GM18508 (cell line): ENCODE measurements at regions not wholly inside any gene's neighbourhood (a gene's known extent, or its start where the extent isn't known, plus 50 kb on each side); places are given as distances from the start of the nearest gene placed in this dataset.

Source experiments
- ATAC-seq: cut with Tn5 transposase; IDR thresholded peaks from one replicate; pipeline ENCODE4 v1.9.1; 2021; ENCODE audit warnings: moderate number of reproducible peaks; ENCODE audit not compliant: insufficient read depth, unreplicated experiment

DNA sequence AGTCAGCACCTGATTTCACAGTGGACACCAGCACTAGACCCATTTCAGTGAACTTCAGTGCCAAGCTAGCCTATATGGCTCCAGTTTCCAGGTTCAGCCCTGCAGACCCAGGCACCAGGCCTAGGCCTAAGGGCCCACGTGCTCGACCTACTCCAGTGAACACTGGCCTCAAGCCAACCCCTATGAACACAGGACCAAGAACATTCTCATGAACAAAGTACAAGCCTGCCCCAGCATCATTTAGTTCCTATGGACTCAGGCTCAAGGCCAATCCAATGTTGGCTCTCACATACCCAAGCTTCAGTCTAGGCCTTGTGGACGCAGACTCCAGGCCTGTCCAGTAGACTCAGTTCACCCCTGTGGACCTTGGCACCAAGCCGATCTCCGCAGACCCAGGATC, 385.5 kb downstream of the DHX35 start:
- ATAC-seq = no peak

DNA sequence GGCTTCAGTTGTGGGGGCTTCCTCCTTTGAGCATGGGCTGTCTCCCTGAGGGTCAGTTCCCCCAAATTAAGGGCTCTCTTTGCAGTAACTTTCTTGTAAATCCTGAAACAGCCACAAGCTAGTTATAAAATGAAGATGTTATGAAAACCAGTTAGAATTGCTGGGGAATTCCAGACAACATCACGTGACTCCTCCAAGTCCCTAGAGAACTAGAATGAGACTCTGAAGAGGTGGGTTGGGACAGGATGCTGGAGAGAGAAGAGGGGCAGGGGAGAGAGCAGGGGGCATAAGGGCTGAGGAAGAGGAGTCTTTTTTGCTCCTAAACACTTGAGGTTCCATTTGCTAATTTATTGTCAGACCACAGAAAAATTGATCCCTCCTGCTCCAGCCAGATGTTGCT, 380.3 kb downstream of the DHX35 start:
- ATAC-seq = no peak

DNA sequence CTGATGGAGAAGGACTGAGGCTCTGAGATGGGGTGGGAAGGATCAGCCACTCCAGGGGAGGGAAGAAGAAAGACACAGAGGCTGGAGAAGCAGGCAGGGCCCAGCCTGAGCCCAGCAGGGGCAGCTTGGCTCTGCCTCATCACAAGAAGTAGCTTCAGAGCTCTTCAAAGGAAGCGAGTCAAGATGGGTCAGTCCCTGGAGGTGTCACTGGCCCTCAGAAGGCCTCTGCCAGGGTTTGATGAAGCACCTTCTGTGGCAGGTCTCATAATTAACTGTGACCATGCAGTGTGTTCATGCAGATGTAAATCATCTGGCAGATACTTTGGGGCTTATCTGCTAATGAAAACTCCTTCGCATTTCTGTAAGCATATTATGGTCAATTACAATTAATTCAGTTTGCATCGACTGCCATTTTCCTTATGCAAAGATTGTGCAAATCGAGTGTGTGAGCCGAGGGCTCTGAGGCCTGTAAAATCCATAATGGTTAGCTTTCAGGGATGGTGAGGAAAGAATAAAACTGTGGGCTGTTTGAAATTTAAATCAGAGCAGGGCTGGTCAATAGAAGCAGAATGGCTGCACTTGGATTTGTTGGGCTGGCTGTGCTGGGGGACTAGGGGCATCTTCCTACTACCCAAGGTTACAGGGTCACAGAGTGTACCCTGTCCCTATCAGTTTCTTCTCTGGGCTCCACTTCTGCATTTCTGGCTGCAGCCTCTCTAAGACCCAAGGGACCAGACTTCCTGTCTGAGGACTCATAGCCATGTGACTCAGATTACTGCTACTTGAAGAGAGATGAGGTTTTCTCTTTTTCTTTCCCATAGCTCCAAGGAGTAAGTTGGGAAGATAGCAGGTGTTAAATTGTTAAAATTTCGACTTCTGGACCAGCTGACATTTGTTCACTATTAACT, 376.6 kb downstream of the DHX35 start:
- ATAC-seq = peak; percentile 79

DNA sequence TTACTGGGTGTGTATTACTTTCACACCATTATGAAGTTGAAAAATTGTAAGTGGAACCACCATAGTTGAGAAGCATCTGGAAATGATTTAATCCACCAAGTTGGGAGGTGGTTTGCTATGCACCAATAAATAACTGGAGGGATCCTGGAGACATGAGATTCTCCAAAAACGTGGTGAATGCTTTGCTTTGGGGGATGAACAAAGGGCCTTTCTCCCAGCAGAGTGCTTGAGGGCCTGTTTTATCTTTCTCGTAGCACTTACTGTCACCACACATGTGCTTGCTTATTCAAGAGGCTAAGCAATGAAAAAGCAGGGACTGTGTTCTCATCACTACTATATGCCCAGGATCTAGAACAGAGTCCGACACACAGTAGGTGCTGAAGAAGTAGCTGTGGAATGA, 371.1 kb downstream of the DHX35 start:
- ATAC-seq = no peak

DNA sequence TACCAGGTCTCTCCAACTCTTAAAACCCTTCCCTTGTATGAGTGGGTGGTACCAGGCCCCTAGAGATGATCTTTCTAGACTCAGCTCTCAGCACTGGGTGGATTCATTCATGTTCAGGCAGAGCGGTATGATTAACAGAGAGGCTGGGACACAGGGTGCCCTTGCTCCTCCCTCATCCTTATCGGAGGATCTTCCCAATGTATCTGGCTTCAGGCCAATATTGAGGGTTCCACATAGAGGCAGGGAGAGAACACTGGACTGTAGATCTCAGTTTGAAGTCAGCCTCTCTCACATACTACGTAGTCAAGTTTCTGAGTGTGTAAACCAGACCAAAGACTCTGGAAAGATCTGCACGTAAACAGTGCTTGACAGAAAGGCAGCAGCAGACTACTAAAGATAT, 366.2 kb downstream of the DHX35 start:
- no peak for ATAC-seq

DNA sequence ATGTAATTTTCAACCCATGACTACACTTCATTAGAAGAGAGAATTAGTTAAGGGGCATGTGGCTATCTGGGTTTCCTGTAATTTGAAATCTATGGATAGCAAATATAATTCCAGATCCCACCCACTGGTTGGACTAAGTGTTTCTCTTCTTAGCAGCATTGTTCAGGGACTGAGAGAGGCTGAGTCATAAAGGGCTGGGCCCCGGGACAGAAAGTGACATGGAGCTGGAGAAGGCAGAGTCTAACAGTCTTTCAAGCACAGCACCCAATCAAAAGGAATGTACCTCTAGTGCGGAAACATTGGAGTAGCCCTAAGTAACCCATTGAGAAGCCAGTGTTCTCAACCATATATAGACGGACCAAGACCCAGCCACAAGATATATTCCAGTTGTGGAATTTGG, 363.9 kb downstream of the DHX35 start:
- ATAC-seq = no peak

DNA sequence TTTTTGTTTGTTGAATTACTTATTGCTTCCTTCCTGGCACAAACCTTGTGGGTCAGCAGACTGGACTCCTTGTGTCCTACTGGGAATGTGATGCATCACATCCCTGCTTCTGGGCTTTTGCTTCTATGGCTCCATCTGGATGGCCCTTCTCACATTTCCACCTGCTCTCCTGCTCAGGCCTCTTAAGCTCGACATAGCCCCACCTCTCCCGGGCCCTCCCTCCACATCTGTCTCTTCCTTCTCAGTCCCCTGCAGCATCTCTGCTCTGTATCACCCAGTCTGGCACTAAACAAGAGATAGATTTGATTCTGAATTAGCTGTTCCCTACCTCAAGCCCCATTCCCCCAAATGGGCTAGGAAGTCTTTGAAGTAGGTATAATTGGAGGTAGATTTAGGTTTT, 356.8 kb downstream of the DHX35 start:
- no peak for ATAC-seq

DNA sequence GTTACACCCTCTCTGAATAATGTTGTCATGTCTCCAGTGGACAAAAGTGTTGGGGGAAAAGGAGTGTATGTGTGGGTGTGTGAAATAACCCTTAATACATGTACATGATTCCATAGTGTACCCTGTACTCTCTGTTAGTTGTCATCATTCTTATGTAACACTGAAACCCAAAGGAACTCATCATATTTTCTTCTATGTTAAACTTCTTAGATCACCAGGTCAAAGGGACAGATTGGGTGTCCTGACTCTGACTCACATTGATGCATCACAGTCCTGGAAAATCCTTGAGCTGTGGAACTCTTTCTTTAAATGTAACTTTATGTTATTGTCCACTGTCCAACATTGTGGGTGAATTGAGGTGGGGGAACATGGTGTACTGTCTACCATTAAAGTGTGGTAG, 350.5 kb downstream of the DHX35 start:
- no peak for ATAC-seq

DNA sequence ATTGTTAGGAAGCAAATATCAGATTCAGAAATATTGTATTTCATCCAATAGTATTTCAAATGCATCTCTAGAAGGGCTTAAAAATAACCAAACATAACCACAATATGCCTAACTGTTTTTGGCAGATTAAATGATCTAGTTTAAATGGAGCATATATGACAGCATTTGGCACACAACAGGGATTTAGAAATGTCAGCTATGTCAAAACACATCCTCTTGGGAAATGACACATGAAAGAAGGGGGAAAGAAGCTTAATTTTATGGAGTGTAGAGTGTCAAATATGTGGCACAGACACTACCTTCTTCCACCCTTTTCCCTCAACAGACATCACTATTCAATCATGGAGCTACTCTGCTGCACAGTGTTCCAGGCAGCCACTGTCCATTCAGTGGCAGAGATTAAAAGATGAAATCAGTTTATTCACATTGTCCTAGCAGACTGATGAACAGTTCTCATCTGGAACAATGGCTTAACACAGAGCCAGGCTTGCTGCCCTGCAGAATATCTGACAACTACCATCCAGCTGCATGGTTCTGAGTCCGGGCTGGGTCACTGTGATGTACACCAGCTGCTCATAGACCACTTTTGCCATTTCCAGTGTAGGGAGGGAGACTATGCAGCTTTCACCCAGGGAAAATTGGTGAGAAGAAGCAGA, 349.8 kb downstream of the DHX35 start:
- ATAC-seq = no peak

DNA sequence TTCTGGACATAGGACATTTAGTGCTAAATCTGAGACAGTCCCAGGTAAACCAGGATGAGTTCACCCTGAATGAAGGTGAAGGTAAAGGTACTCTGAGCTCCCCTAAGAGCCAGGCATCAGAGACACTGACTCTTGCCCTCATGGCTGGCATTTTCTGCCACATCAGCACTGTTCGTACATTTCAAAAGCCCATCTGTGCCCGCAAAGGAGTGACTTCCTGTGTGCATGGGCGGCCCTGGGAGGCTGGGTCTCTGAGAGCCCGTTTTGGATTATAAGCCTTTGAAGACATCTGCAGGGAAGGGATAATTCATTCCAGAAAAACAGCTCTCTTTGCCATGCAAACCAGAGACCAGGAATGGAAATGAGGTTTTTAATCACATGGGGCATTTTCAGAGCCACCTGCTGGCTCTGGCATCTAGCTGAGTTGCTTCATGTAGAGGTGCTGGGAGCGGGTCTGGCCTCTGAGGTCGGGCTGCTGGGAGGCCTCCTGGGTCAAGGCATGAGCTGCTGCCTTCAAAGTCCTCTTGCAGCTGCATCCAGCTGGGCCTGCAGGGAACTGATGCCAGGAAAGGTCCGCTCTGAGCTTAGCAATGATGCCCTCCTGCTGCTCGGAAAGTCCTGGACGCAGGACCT, 348.3 kb downstream of the DHX35 start:
- no peak for ATAC-seq

DNA sequence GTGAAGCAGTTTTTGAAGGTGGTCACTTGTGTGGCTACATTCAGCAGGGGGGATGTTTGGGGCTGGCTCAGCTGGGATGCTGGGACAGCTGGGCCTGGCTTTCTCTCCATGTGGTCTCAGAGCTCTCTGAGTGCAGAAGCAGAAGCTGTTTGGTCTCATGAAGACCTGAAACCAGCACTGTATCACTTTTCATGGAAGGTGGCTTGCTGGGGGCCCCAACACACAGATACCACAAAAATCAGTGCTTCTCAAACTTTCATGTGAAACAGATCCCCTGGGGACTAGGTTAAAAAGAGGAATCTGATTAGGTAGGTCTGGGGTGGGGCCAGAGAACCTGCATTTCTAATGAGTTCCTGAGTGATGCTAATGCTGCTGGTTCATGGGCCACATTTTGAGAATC, 347.3 kb downstream of the DHX35 start:
- ATAC-seq = no peak

DNA sequence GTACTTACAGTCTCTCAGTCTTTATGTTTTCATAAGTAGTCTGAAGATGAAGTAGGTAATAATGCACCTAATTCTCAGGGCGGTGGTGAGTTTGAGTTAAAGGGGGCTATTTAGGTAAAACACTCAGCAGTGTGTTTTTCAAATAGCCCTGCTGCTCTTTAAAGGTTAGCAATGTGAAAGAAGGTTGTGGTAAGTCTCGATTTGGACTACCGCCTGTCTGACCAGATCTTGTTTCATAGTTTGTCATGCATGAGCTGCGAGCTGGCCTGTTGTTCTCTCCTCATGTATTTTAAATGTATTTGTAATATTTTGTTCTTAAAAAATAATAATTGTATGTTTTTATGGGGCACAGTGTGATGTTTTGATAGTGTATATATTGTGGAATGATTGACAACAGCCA, 340.2 kb downstream of the DHX35 start:
- no peak for ATAC-seq

DNA sequence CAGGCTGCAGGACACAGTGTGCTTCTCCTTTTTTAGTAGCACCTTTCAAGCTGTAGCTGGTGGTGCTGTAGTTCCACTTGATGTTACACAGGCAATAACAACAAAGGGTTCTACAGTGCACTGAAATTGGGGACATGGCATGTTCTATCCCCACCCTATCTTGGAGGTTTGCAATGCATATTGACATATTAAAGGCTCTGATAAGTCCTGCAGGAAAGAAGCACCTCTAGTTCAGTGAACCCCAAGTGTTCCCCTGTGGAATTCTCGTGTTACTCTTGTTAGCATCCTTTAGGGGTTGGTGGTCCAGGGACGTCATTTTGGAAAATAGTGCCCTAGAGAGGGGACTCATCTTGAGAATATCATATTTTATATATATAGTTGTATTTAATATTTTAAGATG, 337.6 kb downstream of the DHX35 start:
- ATAC-seq = no peak

DNA sequence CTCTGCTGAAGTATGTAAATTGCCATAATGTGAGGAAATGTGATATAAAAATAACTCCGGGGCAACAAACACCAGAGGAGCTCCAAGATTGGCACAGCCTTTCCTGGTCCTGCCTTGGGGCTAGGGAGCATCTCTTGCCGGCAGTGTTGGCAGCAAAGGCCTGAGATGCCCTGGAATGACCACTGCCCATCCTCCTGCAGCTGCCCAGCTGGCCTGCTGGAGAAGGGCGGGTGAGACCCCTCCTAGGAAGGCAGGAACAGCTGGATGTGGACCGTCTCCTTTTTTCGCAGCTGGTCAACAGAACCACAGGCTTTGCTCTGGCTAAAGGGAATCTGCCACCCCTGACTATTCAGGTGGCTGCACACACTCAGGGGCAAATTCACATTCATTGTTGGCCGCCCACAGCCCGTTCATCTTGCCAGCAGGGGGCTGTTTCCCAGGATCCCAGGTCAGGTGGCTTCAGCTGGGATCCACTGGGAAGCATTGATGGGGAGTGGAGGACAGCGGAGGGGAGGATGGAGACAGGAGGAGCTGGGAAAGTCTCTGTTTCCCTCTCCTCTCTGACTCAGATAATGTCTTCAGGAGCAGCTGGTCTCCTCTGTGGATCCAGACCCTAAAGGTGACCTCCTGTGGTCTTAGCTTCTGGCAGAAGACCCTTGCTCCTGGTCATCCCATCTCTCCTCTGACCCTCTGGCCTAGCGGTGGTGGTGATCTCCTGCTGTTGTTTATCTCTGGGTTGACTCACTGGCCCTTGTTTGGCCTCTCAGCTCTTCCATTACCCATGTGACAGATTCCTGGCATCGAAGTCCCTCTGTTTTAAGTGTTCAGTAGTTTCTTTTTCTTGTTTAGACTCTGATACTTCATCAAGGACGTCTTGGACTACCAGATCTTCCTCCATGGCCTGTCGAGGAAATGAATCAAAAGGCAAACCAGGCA, 336.7 kb downstream of the DHX35 start:
- ATAC-seq = no peak

DNA sequence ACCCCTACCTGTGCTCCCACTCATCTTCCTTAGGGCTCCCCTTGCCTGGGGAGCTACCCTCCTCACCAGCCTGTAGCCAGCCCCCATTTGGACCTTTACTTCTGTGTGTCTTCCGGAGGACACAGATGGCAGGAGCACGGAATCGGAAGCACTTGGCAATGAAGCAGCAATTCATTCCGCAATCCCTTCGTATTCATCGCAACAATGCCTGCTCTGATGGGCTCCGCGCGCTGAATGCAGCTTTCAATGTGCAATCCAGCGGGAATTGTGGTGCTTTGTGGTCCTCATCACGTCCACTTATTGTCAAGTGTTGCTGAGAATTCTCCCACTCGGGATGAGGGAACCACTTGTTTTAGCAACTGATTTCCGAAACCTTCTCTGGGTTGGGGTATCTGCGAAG, 336.0 kb downstream of the DHX35 start:
- no peak for ATAC-seq

DNA sequence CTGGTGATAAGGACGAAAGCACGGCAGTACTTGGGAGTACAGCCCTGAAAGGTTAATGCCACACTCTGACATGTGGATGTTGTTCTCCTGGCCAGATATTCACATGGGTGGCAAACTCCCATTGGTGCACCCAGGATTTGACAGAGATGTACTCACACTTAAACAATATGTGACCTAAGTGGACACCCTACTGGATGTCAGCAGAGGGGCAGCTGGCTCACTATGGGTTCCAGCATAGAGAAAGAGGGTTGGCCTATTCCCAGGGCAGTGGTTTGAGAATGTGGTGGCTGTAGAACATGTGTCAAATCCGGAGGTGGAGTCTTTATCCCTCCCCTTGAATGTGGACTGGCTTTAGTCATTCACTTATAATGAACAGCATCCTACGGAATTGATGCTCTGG, 333.2 kb downstream of the DHX35 start:
- ATAC-seq = no peak

DNA sequence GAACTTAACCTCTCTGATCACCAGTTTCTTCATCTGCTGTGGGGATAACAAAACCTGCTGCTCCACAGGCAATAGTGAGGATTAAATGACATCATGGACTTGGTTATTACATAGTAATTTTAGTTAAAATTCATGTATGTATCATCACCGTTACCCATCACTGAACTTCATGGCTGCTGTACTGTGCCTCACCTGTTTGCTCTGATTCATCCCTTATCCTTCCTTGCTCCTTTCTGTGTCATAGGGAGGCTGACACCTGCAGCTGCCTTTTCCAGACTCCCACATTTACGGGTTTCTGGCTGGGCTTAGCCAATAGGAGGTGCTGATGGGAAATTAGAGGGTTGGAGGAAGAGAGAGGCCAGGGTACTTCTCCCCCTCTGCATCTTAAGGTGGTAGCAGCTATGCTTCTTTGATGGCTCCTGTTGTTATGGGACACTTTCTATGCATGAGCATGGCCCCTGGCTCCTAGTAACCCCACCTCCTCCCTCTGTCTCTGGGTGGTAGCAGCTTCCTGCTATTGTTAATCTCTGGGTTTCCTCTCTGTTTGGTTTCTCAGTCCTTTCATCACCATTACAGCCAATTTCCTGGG, 332.1 kb downstream of the DHX35 start:
- no peak for ATAC-seq

DNA sequence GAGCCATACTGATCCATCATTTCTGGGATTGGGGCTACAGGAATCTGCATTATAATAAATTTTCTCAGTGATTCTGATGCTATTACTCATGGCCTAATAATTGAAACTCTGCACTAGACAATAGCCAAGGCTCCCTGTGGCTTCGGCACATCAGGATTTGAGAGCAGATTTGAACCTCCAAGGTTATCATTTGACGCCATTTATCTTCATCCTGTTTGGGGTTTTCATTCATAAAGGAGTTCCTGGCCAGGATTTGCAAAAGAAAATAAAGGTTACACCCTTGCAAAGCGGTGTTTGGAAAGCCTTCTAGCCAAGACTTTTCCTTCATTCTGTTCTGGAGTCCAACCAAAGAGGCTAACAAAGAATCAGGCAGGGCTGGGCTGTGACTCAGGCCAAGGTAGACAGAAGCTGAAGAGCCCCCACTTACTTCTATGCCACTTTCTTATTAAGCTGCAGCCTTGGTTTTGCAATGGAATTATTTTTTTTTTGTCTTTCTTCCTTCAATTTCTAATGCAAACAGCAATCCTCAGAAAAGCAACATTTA, 330.1 kb downstream of the DHX35 start:
- no peak for ATAC-seq

DNA sequence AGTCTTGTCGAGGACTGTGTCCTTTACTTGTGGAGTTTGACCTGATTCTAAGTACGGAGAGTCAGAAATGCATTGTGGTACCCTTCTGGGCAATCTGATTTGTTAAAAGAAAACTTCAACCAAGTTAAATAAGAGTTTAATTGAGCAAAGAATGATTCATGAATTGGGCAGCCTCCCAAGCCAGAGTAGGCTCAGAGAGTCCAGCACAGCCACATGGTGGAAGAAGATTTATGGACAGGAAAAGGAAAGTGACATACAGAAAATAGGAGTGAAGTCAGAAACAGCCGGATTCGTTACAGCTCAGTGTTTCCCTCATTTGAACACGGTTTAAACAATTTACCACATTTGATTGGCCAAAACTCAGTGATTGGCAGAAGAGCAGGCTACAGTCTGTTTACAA, 329.2 kb downstream of the DHX35 start:
- ATAC-seq = no peak

DNA sequence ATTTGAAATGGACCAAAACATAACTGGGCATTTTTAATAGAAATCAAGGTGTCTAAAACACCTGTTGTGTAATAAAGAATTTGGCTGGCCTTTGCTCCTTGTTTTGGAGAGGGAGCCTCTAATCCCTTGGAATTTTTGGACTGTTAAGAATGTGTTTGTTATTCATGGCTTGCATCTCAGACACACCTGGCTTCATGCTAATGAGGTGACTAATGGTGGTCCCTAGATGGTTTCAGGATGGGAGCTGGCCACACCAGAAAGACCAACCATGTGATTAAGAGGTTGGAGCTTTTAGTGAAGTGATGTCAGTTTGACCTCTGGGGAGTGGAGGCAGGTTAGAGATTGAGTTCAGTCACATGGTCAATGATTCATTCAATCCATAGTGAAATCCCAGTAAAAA, 328.4 kb downstream of the DHX35 start:
- ATAC-seq = no peak
